Esophagus squamous epithelium (tissue), 5 donors: ENCODE measurements at regions not wholly inside any gene's neighbourhood (a gene's known extent, or its start where the extent isn't known, plus 50 kb on each side); places are given as distances from the start of the nearest gene placed in this dataset.
"Not testable (repeated sequence)": the region's sequence is repeated elsewhere in the genome, so short reads cannot be mapped to it uniquely, and the experiment has no call there.

Experiments used
- DNase-seq: peaks from one replicate; lab custom pipeline; 2025; lab: John Stamatoyannopoulos, UW
- H3K27ac ChIP-seq, 4 donors: fragments of 200-600 bp; sonication (generic); one replicate each; pipeline ENCODE4 v1.5.1; 2016 to 2019; ENCODE audit warnings: mild to moderate bottlenecking in 1 of 4
- H3K27me3 ChIP-seq, 4 donors: fragments of 200-600 bp; sonication (generic); 1 replicate in 3 of 4; 2 replicates in 1 of 4; pipeline versions ENCODE4 v1.5.1 to v1.6.0; 2017 to 2021; ENCODE audit warnings: antibody characterized with exemption in 1 of 4
- H3K36me3 ChIP-seq, 3 donors: fragments of 200-600 bp; sonication (generic); one replicate each; pipeline ENCODE4 v1.5.1; 2016 to 2019
- H3K4me1 ChIP-seq, 3 donors: fragments of 200-600 bp; sonication (generic); one replicate each; pipeline ENCODE4 v1.5.1; 2017 to 2019
- H3K4me3 ChIP-seq, 4 donors: fragments of 200-600 bp; sonication (generic); 1 replicate in 3 of 4; 2 replicates in 1 of 4; pipeline ENCODE4 v1.5.1; 2016 to 2019; ENCODE audit warnings: mild to moderate bottlenecking in 2 of 4, moderate library complexity in 1 of 4
- H3K9me3 ChIP-seq, 3 donors: fragments of 200-600 bp; sonication (generic); one replicate each; pipeline ENCODE4 v1.5.1; 2016 to 2019
- POLR2A ChIP-seq, 4 donors: fragments of 450-650 bp; IDR thresholded peaks; one replicate each; pipeline ENCODE4 v1.6.1; 2017; ENCODE audit warnings: antibody characterized with exemption in 4 of 4, mild to moderate bottlenecking in 4 of 4, moderate library complexity in 3 of 4
- WGBS, 2 donors: methylation state at CpG; one replicate each; pipeline ENCODE4 v1.1.5; 2018; 5-methylcytosine and 5-hydroxymethylcytosine counted together
- intact Hi-C: fragments of 100-400 bp; cut with DNase I; formaldehyde crosslinking; loops from one replicate; pipeline ENCODE4 v1.15.0; 2022
- TF ChIP-seq, protein P1 (sequence below), 6 experiments: fragments of 450-650 bp in 4 of 6; fragments of 200-600 bp in 2 of 6; sonication (generic) in 2 of 6; IDR thresholded peaks; one replicate each; pipeline ENCODE4 v1.5.1; 2016 to 2019; ENCODE audit warnings: antibody characterized with exemption in 6 of 6, mild to moderate bottlenecking in 4 of 6, moderate library complexity in 4 of 6
- donor health status: DM: yes; HTN: yes; CAD: no.

DNA sequence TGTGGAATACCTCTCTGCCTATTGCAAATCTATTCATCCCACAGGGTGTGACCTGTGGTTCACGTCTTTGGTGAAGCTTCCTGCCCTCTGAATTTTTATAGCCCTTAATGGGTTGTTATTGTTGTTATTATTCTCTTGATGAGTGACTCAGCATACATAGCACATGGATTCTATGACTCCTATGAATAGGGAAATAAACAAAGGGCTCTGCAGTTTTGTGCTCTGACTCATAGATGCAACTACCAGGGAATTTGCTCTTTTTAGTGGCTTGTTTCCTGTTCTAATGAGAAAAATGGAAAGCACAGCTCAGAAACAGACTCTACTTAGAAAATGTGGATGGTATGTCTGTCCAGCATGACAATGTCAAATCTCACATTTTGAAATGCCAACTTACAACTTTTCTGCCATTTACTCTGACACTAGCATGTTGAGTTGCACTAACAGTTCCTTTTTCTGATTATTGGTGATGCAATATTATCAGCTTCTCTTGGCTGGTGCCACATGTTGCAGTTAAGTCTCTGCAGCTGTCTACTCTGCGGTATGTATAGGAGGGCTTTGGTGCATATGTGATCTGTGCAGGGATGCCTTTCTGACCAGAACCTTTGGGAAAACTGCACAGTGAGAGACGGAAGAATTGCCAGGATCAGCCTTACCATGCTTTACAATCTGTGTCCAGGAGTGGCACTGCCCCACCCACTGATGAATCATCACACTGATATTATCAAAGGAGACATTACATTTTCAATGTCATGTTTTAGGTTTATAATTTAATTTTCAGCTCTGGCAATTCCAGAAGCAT is 996.4 kb upstream of the WWC1 start:
- TF ChIP-seq, protein P1, sequence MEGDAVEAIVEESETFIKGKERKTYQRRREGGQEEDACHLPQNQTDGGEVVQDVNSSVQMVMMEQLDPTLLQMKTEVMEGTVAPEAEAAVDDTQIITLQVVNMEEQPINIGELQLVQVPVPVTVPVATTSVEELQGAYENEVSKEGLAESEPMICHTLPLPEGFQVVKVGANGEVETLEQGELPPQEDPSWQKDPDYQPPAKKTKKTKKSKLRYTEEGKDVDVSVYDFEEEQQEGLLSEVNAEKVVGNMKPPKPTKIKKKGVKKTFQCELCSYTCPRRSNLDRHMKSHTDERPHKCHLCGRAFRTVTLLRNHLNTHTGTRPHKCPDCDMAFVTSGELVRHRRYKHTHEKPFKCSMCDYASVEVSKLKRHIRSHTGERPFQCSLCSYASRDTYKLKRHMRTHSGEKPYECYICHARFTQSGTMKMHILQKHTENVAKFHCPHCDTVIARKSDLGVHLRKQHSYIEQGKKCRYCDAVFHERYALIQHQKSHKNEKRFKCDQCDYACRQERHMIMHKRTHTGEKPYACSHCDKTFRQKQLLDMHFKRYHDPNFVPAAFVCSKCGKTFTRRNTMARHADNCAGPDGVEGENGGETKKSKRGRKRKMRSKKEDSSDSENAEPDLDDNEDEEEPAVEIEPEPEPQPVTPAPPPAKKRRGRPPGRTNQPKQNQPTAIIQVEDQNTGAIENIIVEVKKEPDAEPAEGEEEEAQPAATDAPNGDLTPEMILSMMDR (IDR thresholded peaks at IDR 0.05) = no peak
- TF ChIP-seq POLR2A (IDR thresholded peaks at IDR 0.05) = no peak
- intact Hi-C loops = no loop called here
- Histone ChIP-seq H3K4me1 (peaks cover 8 to 22% (median 15%) of the 10 kb centered on the region in 3 donors), H3K9me3 (no peaks in the 10 kb centered on the region), H3K4me3 (no peak overlapping the region), H3K27ac (peak overlapping the region in 3 of 4 donors; percentile 3 to 46 (median 34)), H3K36me3 (no peaks in the 10 kb centered on the region), H3K27me3 (no peaks in the 10 kb centered on the region)
- WGBS, 2 donors = 16 to 34% methylated on average over 3 of the region's 3 CpGs
- no peak for DNase-seq

DNA sequence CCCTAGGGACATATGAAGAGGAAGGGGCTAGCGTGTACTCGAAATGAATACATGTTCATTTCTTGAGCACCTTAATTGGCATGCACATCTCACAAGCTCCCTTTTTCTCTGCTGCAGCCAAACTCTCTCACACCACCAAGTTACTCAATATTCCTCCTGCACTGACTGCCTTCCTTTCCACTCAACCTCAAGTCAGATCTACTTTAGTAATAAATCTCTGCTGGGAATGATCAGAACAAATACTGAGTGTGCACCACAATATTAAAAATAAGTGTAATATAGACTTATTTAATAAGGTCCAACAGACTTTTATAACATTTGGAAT is 995.8 kb upstream of the WWC1 start:
- Histone ChIP-seq H3K27ac (peak overlapping the region in 1 of 4 donors; percentile 46), H3K4me3 (no peak overlapping the region), H3K36me3 (no peaks in the 10 kb centered on the region), H3K4me1 (peaks cover 8 to 22% (median 15%) of the 10 kb centered on the region in 3 donors), H3K9me3 (no peaks in the 10 kb centered on the region), H3K27me3 (no peaks in the 10 kb centered on the region)
- DNase-seq = no peak
- WGBS, 2 donors = 57 to 62% methylated on average over 2 of the region's 2 CpGs
- no peak for TF ChIP-seq POLR2A (IDR thresholded peaks at IDR 0.05)
- TF ChIP-seq, protein P1 (IDR thresholded peaks at IDR 0.05) = no peak
- intact Hi-C loops = no loop called here

DNA sequence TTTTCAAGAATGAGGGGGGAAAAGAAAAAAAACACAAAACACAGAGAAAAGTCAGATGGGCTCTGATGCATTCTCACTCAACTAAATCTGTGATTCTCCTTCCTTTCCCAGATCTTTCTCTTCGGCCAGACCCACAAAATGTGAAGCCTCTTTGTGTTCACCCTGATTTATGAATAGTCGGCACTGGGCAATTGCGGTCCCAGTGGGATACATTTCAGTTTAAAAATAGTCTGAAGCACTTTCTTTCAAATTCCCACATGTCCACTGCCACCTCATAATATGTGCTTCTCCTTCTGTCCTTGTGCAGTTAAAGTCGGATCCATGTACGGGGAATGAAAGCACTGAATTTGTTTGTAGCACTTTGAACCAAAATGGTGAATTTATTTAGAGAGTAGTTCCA is 995.4 kb upstream of the WWC1 start:
- H3K4me1 ChIP-seq = peaks cover 8 to 22% (median 15%) of the 10 kb centered on the region in 3 donors
- no peak overlapping the region for H3K27ac ChIP-seq
- no peaks in the 10 kb centered on the region for H3K27me3 ChIP-seq
- H3K4me3 ChIP-seq = no peak overlapping the region
- intact Hi-C loops = no loop called here
- WGBS, 2 donors = 77 to 80% methylated on average over 5 of the region's 5 CpGs
- no peaks in the 10 kb centered on the region for H3K36me3 ChIP-seq
- TF ChIP-seq POLR2A (IDR thresholded peaks at IDR 0.05) = no peak
- TF ChIP-seq, protein P1 (IDR thresholded peaks at IDR 0.05) = no peak
- no peak for DNase-seq
- H3K9me3 ChIP-seq = no peaks in the 10 kb centered on the region

DNA sequence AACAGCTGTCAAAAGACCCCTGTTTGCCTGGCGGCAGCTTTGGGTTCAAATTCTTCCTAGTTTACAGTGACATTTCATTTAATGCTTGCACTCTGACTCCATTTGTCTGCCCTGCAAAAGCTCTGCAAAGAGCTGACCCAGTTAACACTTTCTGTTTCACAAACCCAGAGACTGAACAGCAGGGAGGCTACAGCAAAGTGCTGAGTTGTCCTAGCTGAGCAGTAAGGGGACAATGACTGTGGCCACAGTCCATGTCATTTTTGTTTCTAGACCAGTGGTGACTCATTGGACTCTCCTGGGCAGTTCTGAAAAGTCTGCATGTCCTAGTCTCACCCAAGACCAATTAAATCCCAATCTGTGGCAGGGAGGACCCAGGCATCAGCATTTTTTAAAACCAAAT is 994.8 kb upstream of the WWC1 start:
- Histone ChIP-seq H3K9me3 (no peaks in the 10 kb centered on the region), H3K27ac (no peak overlapping the region), H3K4me3 (no peak overlapping the region), H3K4me1 (peaks cover 8 to 22% (median 15%) of the 10 kb centered on the region in 3 donors), H3K27me3 (no peaks in the 10 kb centered on the region), H3K36me3 (no peaks in the 10 kb centered on the region)
- TF ChIP-seq, protein P1 (IDR thresholded peaks at IDR 0.05) = no peak
- TF ChIP-seq POLR2A (IDR thresholded peaks at IDR 0.05) = no peak
- no peak for DNase-seq
- intact Hi-C loops = no loop called here
- WGBS, 2 donors = 65 to 100% methylated on average over 1 of the region's 1 CpG

DNA sequence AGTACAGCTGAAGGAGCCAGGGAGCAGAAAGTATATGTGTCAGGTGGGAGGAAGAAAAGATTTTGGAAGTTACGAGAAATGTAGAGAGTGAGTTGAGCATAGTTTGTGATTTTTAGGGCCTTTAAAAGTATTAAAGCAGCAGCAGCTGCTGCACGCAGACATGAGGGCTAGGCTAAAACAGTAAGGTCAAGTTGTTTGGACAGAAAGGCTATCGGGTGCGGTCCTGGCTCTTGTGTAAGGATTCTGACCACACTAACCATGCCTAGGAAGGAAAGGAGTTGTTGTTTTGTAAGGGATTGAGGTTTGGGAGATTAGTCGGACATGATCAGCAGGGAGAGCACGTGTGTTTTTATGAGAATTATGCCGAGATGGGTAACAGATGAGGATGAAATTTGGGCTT is 991.6 kb upstream of the WWC1 start:
- H3K27ac ChIP-seq, H3K9me3 ChIP-seq, H3K27me3 ChIP-seq, intact Hi-C loops, DNase-seq, H3K36me3 ChIP-seq, H3K4me3 ChIP-seq: not testable (repeated sequence)
- peaks cover 8 to 12% (median 9%) of the 10 kb centered on the region in 3 donors for H3K4me1 ChIP-seq
- 76 to 86% methylated on average over 7 of the region's 7 CpGs for WGBS, 2 donors
